Fibroblast of pulmonary artery (primary cell): ENCODE measurements at regions not wholly inside any gene's neighbourhood (a gene's known extent, or its start where the extent isn't known, plus 50 kb on each side); places are given as distances from the start of the nearest gene placed in this dataset.

Experiments used
- DNase-seq: peaks from one replicate; pipeline ENCODE4 v3.0.0-alpha.2; 2010; ENCODE audit warnings: low read depth
- H3K4me3 ChIP-seq: replicated peaks from 2 replicates; pipeline ENCODE4 v1.5.1; 2011; ENCODE audit warnings: low read depth, mild to moderate bottlenecking, control low read depth, low read length, moderate library complexity
- TF ChIP-seq, protein P1 (sequence below): IDR thresholded peaks from 2 replicates; pipeline ENCODE4 v1.5.1; 2011; ENCODE audit warnings: mild to moderate bottlenecking, control low read depth, low read length, inconsistent platforms; ENCODE audit errors: missing control alignments

GRCh38 chr1:81498471-81499462 lies 302.0 kb upstream of the ADGRL2 start:
- H3K4me3 ChIP-seq = no peak overlapping the region
- TF ChIP-seq, protein P1, sequence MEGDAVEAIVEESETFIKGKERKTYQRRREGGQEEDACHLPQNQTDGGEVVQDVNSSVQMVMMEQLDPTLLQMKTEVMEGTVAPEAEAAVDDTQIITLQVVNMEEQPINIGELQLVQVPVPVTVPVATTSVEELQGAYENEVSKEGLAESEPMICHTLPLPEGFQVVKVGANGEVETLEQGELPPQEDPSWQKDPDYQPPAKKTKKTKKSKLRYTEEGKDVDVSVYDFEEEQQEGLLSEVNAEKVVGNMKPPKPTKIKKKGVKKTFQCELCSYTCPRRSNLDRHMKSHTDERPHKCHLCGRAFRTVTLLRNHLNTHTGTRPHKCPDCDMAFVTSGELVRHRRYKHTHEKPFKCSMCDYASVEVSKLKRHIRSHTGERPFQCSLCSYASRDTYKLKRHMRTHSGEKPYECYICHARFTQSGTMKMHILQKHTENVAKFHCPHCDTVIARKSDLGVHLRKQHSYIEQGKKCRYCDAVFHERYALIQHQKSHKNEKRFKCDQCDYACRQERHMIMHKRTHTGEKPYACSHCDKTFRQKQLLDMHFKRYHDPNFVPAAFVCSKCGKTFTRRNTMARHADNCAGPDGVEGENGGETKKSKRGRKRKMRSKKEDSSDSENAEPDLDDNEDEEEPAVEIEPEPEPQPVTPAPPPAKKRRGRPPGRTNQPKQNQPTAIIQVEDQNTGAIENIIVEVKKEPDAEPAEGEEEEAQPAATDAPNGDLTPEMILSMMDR = no peak

GRCh38 chr1:81496349-81496748 lies 304.4 kb upstream of the ADGRL2 start:
- no peak for DNase-seq
- TF ChIP-seq, protein P1 = no peak
- no peak overlapping the region for H3K4me3 ChIP-seq

More at GRCh38 chr1:81498471-81499462, 302.0 kb upstream of the ADGRL2 start:
- DNase-seq = no peak

DNA sequence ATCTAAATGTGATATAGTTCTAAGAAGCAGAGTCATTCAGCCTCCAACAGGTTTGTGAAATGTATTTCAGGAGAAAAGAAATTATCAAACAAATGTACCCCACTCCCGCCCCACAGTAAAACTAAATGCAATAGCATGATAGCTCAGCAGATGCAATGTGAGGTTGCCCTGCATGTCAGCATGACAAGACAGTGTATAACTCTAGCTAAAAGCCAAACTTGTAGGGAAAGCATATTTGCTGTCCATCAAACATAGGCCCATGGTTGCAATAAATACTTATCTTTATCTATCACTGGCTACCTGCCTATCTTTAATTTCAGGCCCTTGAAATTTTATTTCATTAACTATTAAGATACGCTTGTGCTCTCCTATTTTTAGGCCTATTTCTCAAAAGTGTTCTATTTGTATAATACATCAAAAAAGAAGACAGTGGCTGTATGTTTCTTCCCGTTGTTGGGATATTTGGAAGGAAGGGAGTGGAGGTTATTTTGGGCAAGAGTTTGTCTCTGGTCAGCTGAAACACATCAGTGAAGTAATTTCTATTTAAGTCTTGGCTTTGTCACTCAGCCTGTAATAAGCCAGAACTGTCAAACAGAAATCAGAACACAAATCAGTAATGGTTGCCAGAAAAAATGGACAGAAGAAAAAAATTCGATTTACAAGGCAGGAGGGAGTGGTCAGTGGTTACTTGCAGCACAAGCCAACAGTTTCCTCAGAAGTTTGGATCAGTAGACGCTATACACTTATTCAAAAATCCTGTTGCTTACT lies 307.4 kb upstream of the ADGRL2 start:
- TF ChIP-seq, protein P1 = no peak
- no peak for DNase-seq
- no peak overlapping the region for H3K4me3 ChIP-seq

DNA sequence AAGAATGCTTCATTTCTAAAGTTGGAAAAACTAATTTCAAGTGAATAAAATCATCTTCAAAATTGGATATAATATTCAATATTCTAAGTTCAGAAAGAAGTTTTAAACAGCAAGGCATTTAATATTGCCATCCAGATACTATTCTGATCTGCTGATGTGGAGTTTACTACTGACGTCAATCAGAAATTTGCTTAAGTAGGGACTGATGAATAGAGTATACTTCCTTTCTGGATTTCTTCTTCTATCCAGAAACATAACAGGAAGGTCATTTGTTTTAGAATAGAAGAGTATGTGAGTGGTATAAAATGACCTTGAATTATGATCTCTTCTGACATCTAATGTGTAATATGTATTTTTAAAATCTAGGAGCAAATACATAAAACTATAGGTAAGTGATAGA lies 308.1 kb upstream of the ADGRL2 start:
- H3K4me3 ChIP-seq = no peak overlapping the region
- TF ChIP-seq, protein P1 = no peak
- no peak for DNase-seq

GRCh38 chr1:81490614-81491013 lies 310.1 kb upstream of the ADGRL2 start:
- TF ChIP-seq, protein P1 = no peak
- no peak for DNase-seq
- H3K4me3 ChIP-seq = no peak overlapping the region

DNA sequence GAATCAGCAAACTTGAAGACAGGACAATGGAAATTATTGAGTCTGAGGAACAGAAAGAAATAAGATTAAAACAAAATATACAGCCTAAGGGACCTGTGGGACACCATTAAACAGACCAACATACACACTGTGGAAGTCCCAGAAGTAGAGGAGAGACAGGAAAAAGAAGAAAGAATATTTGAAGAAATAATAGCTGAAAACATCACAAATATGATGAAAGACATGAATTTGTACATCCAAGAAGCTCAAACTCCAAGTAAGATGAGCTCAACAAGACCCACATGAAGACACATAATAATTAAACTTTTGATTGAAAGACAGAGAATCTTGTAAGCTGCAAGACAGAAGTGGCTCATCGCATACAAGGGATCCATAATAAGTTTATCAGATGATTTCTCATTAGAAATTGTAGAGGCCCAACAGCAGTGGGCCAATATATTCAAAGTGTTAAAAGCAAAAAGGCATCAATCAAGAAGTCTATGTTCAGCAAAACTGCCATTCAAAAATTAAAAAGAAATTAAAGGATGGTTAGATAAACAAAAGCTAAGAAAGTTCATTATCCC lies 311.3 kb upstream of the ADGRL2 start:
- DNase-seq = no peak
- no peak overlapping the region for H3K4me3 ChIP-seq
- TF ChIP-seq, protein P1 = no peak
